T-helper 1 cell treated with Interleukin-12 subunit alpha and Interleukin-12 subunit beta and Interleukin-4 antibody, amounts not matched to agents 30 μg/mL and 1 μg/mL, for 36 hours (primary cell): ENCODE measurements at regions not wholly inside any gene's neighbourhood (a gene's known extent, or its start where the extent isn't known, plus 50 kb on each side); places are given as distances from the start of the nearest gene placed in this dataset.

Source experiments
- H3K27ac Mint-ChIP-seq: one replicate; pipeline ENCODE4 v1.8.0; 2021; ENCODE audit warnings: mild to moderate bottlenecking, mixed read lengths
- H3K27me3 Mint-ChIP-seq: one replicate; pipeline ENCODE4 v1.8.0; 2021; ENCODE audit warnings: low read depth, mixed read lengths
- H3K36me3 Mint-ChIP-seq: one replicate; pipeline ENCODE4 v1.8.0; 2021; ENCODE audit warnings: low read depth, mixed read lengths
- H3K4me1 Mint-ChIP-seq: one replicate; pipeline ENCODE4 v1.8.0; 2021; ENCODE audit warnings: low read depth, mixed read lengths
- H3K4me3 Mint-ChIP-seq: one replicate; pipeline ENCODE4 v1.8.0; 2021; ENCODE audit warnings: mild to moderate bottlenecking, moderate library complexity, mixed read lengths
- H3K9me3 Mint-ChIP-seq: one replicate; pipeline ENCODE4 v1.8.0; 2021; ENCODE audit warnings: mixed read lengths

- Mint-ChIP-seq H3K36me3 (no peaks in the 10 kb centered on the region), H3K27me3 (no peaks in the 10 kb centered on the region), H3K27ac (no peak overlapping the region), H3K4me1 (no peaks in the 10 kb centered on the region), H3K9me3 (no peaks in the 10 kb centered on the region), H3K4me3 (no peak overlapping the region)
Measured at GRCh38 chr10:10222304-10222841, 795.3 kb upstream of the CELF2 start.

- Mint-ChIP-seq H3K27me3 (no peaks in the 10 kb centered on the region), H3K27ac (no peak overlapping the region), H3K4me3 (no peak overlapping the region), H3K4me1 (no peaks in the 10 kb centered on the region), H3K9me3 (no peaks in the 10 kb centered on the region), H3K36me3 (no peaks in the 10 kb centered on the region)
Measured at GRCh38 chr10:10223131-10223530, 794.5 kb upstream of the CELF2 start.

GRCh38 chr10:10225136-10225676 is 792.5 kb upstream of the CELF2 start:
- Mint-ChIP-seq H3K4me1 (no peaks in the 10 kb centered on the region), H3K4me3 (no peak overlapping the region)

GRCh38 chr10:10233229-10233628 is 784.4 kb upstream of the CELF2 start:
- no peaks in the 10 kb centered on the region for H3K4me1 Mint-ChIP-seq
- H3K4me3 Mint-ChIP-seq, result no peak overlapping the region
- H3K36me3 Mint-ChIP-seq, result no peaks in the 10 kb centered on the region
- no peaks in the 10 kb centered on the region for H3K9me3 Mint-ChIP-seq
- no peaks in the 10 kb centered on the region for H3K27me3 Mint-ChIP-seq
- H3K27ac Mint-ChIP-seq, result no peak overlapping the region

More at GRCh38 chr10:10225136-10225676, 792.5 kb upstream of the CELF2 start:
- H3K27ac Mint-ChIP-seq, result no peak overlapping the region
- H3K27me3 Mint-ChIP-seq, result no peaks in the 10 kb centered on the region
- H3K36me3 Mint-ChIP-seq, result no peaks in the 10 kb centered on the region
- no peaks in the 10 kb centered on the region for H3K9me3 Mint-ChIP-seq

GRCh38 chr10:10235003-10235402 is 782.7 kb upstream of the CELF2 start:
- no peaks in the 10 kb centered on the region for H3K27me3 Mint-ChIP-seq
- H3K27ac Mint-ChIP-seq, result no peak overlapping the region
- H3K9me3 Mint-ChIP-seq, result no peaks in the 10 kb centered on the region
- H3K4me1 Mint-ChIP-seq, result no peaks in the 10 kb centered on the region
- no peaks in the 10 kb centered on the region for H3K36me3 Mint-ChIP-seq
- no peak overlapping the region for H3K4me3 Mint-ChIP-seq

- no peaks in the 10 kb centered on the region for H3K27me3 Mint-ChIP-seq
- H3K36me3 Mint-ChIP-seq, result no peaks in the 10 kb centered on the region
- H3K9me3 Mint-ChIP-seq, result no peaks in the 10 kb centered on the region
Measured at GRCh38 chr10:10247585-10247984, 770.1 kb upstream of the CELF2 start.

GRCh38 chr10:10256860-10257259 is 760.8 kb upstream of the CELF2 start:
- no peaks in the 10 kb centered on the region for H3K27me3 Mint-ChIP-seq
- H3K36me3 Mint-ChIP-seq, result no peaks in the 10 kb centered on the region
- peaks cover 2% of the 10 kb centered on the region for H3K4me1 Mint-ChIP-seq
- peaks cover 4% of the 10 kb centered on the region for H3K9me3 Mint-ChIP-seq
- H3K4me3 Mint-ChIP-seq, result no peak overlapping the region
- H3K27ac Mint-ChIP-seq, result no peak overlapping the region

More at GRCh38 chr10:10247585-10247984, 770.1 kb upstream of the CELF2 start:
- no peak overlapping the region for H3K27ac Mint-ChIP-seq
- H3K4me3 Mint-ChIP-seq, result no peak overlapping the region
- no peaks in the 10 kb centered on the region for H3K4me1 Mint-ChIP-seq

- Mint-ChIP-seq H3K4me3 (no peak overlapping the region), H3K27me3 (no peaks in the 10 kb centered on the region), H3K36me3 (no peaks in the 10 kb centered on the region), H3K9me3 (peaks cover 4% of the 10 kb centered on the region), H3K27ac (no peak overlapping the region), H3K4me1 (peaks cover 2% of the 10 kb centered on the region)
Measured at GRCh38 chr10:10259013-10259412, 758.7 kb upstream of the CELF2 start.

- Mint-ChIP-seq H3K9me3 (no peaks in the 10 kb centered on the region), H3K4me3 (no peak overlapping the region), H3K4me1 (no peaks in the 10 kb centered on the region), H3K36me3 (no peaks in the 10 kb centered on the region), H3K27ac (no peak overlapping the region), H3K27me3 (no peaks in the 10 kb centered on the region)
Measured at GRCh38 chr10:10270126-10271050, 747.3 kb upstream of the CELF2 start.

GRCh38 chr10:10271639-10272192 is 746.0 kb upstream of the CELF2 start:
- no peaks in the 10 kb centered on the region for H3K9me3 Mint-ChIP-seq
- H3K36me3 Mint-ChIP-seq, result no peaks in the 10 kb centered on the region
- no peak overlapping the region for H3K27ac Mint-ChIP-seq
- no peaks in the 10 kb centered on the region for H3K27me3 Mint-ChIP-seq
- H3K4me3 Mint-ChIP-seq, result no peak overlapping the region
- H3K4me1 Mint-ChIP-seq, result no peaks in the 10 kb centered on the region

- H3K36me3 Mint-ChIP-seq, result no peaks in the 10 kb centered on the region
- no peaks in the 10 kb centered on the region for H3K9me3 Mint-ChIP-seq
- no peaks in the 10 kb centered on the region for H3K27me3 Mint-ChIP-seq
- H3K4me1 Mint-ChIP-seq, result no peaks in the 10 kb centered on the region
- H3K27ac Mint-ChIP-seq, result no peak overlapping the region
- H3K4me3 Mint-ChIP-seq, result no peak overlapping the region
Measured at GRCh38 chr10:10273661-10274060, 744.0 kb upstream of the CELF2 start.

GRCh38 chr10:10279906-10280305 is 737.8 kb upstream of the CELF2 start:
- H3K9me3 Mint-ChIP-seq, result peaks cover 3% of the 10 kb centered on the region

GRCh38 chr10:10292501-10292900 is 725.2 kb upstream of the CELF2 start:
- Mint-ChIP-seq H3K36me3 (no peaks in the 10 kb centered on the region), H3K4me1 (no peaks in the 10 kb centered on the region), H3K9me3 (no peaks in the 10 kb centered on the region), H3K27me3 (no peaks in the 10 kb centered on the region), H3K27ac (no peak overlapping the region), H3K4me3 (no peak overlapping the region)

More at GRCh38 chr10:10279906-10280305, 737.8 kb upstream of the CELF2 start:
- Mint-ChIP-seq H3K36me3 (no peaks in the 10 kb centered on the region), H3K27ac (no peak overlapping the region), H3K4me1 (no peaks in the 10 kb centered on the region), H3K4me3 (no peak overlapping the region), H3K27me3 (no peaks in the 10 kb centered on the region)

GRCh38 chr10:10293041-10293440 is 724.6 kb upstream of the CELF2 start:
- Mint-ChIP-seq H3K27me3 (no peaks in the 10 kb centered on the region), H3K4me3 (no peak overlapping the region), H3K36me3 (no peaks in the 10 kb centered on the region), H3K27ac (no peak overlapping the region), H3K4me1 (no peaks in the 10 kb centered on the region), H3K9me3 (no peaks in the 10 kb centered on the region)

- Mint-ChIP-seq H3K27ac (no peak overlapping the region), H3K9me3 (no peaks in the 10 kb centered on the region), H3K36me3 (no peaks in the 10 kb centered on the region), H3K27me3 (no peaks in the 10 kb centered on the region), H3K4me3 (no peak overlapping the region), H3K4me1 (no peaks in the 10 kb centered on the region)
Measured at GRCh38 chr10:10293481-10293951, 724.2 kb upstream of the CELF2 start.
